GM18520 (cell line): ENCODE measurements at regions not wholly inside any gene's neighbourhood (a gene's known extent, or its start where the extent isn't known, plus 50 kb on each side); places are given as distances from the start of the nearest gene placed in this dataset.

Source experiments
- ATAC-seq: cut with Tn5 transposase; IDR thresholded peaks from one replicate; pipeline ENCODE4 v1.9.1; 2021; ENCODE audit not compliant: unreplicated experiment

DNA sequence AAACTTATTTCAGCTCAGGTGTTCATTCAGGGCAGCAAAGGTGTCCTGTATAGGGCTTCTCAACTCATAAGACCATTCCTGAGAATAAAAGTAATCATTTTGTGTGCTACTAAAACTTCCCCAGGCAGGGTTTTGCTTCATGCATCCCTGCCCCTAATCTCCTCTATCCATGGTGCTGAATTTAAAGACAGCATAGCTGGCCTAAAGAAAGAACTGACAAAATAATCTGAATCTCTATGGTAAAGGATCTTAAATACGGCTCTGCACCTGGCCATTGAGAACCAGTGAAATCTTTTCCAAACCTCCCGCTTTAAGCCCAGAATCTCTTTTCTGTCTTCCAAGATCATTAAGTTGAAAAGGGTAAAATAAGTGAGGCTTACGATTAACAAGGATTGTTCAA lies 292.1 kb upstream of the KLHL29 start:
- ATAC-seq: no peak

DNA sequence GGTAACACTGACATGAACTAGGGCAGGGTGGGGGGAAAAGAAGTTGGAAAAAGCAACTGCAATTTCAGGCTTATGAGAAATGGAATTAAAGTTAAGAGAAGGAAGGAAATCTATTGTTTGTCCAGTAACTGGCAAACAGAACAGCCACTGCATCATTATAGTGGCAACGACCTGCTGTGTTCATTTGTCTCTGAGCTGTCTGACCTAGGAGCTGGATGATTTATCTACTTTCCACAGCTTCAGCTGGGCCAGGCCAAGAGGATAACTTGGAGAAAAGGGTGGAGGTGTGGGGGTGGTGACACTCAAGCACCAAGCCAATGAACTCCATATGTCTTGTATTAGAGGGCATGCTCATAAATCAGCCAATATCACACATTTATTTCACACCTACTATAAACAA lies 291.5 kb upstream of the KLHL29 start:
- ATAC-seq: no peak

DNA sequence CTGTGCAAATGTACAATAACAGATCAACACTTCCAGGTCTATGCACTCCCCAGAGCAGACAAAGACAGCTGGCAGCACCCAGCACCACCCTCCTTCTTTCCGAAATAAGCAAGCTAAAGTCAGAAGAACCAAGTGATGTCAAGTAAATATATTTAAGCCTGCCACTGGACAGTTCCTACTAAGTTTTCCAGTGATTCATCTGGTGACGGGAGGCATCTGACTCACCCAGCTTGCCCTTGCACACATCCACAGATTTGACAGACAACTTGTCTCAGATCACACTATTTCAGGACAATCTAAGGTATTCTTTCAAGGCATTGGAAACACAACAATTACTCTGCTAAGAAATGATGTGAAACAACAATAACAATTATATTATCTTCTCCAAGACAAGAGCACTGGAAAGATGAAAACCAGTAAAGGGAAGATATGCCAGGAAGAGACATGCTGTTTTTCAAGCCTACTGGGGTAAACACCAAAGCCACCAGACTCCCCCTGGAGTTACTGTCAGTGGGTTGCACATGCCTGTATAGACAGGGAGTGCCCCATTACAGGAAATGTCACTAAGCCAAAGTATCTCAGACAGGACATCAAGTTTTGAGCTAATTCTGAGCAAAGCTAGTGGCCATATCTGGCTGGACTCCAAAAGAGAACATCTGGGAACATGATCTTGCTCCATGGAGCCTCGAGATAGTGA lies 287.9 kb upstream of the KLHL29 start:
- ATAC-seq: no peak

DNA sequence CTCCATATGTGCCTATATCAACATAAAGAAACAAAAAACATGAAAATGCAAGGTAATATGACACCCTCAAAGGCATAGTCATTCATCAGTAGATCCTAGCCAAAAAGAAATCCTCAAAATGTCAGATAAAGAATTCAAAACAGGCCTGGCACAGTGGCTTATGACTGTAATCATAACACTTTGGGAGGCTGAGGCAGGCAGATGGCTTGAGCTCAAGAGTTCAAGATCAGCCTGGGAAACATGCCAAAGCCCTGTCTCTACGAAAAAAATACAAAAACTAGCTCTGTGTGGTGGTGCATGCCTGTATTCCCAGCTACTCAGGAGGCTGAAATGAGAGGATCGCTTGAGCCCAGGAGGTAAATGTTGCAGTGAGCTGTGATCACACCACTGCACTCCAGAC lies 284.6 kb upstream of the KLHL29 start:
- no peak for ATAC-seq

DNA sequence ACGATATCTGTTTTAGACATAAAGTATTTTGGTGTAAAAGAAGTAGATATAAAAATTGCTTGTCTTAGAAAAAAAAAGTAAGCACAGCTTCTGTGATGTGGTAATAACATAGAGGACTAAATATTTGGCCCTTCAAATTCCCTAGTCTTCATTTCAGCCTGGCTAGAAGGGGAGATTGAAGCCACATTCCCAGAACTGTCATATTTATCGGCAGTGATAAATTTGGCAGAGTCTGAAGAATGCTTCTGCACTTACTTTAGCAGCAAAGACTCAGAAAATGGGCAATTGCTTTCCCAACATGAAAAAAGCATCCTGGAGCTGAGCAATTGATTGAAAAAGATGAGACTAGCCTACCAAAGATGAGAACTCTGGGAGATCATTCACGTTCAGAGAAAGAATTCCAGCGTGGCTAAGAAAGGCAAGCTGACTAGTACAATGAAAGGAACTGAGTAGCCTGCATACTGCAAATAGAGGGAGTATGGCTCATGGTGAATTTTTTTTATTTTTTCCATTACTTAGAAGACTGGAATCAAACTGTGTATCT lies 278.7 kb upstream of the KLHL29 start:
- no peak for ATAC-seq

DNA sequence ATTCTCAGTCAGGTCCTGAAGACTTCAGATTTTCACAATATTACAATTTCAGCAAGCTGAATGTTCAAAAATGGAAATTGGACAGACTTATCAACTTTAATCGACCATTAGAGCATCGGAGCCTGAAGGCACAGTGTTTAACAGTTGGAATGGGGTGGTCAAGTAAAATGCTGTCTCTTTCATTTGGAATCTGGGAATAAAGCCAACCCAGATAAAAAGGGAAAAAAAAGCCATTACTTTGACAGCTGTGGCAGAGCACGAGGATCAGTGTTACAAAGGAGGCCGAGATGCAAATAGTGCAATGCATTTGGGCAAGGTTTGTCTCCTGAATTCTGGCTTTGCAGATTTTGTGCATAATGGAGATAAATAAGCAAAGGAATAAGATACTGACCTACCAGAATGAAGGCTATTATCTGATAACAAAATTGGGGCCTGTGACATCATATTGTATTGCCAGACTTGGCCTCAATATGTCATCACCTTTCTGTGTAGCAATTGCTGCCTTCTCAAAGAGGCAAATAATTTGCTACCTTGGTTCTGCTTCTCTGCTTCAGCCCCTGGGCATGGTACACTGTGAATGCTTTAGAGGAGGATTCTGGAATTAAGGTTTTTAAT lies 277.5 kb upstream of the KLHL29 start:
- ATAC-seq: no peak

DNA sequence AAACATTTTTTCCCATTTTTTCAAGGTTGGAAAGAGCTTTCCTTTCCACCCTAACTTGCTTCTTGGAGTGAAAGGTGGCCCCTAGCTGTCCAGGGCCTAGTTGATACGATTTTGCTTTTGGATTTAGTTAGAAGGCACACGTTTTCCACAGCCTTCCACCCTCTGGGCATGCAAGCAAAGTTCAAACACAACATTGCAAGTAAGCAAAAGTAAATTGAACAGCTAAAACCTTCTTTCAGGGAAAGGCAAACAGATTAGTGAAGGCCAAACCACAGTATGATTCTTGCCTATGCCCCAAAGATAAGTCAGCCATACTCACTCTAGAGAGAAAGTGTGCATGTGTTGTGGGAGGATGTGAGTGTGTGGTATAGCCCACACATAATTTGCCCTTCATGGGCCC lies 273.7 kb upstream of the KLHL29 start:
- ATAC-seq: no peak

DNA sequence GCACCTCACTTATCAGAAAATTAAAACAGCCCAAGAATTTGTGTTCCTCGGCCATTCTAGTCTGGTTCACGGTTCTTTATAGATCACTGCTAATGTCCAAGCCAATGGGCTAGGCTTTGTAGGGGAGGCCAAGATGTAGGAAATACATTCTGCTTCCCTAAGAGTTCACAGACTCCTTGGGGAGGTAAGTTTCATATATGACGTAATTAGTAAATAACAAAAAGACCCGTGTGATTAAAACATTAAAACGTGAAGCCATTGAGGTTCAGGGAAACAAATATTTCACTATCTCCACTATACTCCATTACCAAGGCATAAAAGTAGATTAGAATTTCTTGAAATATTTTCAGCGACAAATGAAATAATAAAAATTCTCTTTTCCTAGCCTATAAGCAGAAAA lies 272.5 kb upstream of the KLHL29 start:
- no peak for ATAC-seq

DNA sequence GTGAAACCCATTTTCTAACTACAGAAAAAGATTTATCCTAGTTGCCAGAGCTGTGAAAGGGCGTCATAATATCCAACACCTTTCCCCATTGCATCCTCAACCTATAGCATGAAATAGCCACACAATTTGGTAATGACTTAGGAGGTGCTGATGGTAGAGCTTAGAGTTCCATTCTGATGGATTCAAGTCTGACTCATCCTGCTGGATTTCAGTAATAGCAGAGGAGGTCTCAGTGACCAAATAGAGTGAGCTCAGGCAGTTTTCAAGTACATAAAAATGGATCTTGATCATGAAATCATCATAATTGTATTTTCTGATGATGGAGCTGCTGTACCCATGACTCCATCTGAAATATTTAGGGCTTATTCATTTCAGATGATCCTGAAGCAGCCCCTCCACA lies 270.7 kb upstream of the KLHL29 start:
- no peak for ATAC-seq

DNA sequence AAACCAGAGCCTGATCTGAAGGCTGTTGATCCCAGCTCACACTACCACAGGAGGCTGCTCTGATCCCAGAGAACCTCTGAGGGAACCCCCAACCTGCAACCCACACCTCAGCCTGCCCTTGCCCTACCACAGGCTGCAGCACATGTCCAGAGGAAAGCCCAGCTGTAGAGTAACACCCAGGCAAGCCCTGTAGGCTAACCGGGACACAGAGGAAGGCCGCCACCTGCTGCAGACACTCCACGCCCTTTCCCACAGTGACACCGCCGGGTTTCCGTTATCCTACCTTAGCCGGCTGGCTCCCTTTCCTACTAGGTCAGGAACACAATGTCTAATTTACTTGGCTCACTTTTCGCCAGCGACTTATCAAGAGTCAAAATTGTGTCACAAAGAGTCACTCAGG lies 266.7 kb upstream of the KLHL29 start:
- no peak for ATAC-seq

DNA sequence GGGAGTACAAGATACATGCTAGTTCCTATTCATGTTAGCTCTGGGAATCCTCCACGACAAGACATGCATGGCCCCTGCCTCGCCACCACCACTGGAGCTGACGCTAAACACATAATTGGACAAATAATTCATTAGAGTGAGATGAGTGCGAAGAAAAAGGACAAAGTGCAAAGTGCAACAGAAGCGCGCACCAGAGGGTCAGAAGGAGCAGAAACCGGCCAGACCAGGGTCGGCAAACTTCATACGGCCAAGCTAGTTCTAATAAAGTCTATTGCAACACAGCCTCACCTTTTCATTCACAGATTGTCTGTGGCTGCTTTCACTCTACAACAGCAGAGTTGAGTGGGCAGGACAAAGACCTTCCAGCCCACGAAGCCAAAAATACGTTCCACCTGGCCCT lies 266.1 kb upstream of the KLHL29 start:
- ATAC-seq: no peak

DNA sequence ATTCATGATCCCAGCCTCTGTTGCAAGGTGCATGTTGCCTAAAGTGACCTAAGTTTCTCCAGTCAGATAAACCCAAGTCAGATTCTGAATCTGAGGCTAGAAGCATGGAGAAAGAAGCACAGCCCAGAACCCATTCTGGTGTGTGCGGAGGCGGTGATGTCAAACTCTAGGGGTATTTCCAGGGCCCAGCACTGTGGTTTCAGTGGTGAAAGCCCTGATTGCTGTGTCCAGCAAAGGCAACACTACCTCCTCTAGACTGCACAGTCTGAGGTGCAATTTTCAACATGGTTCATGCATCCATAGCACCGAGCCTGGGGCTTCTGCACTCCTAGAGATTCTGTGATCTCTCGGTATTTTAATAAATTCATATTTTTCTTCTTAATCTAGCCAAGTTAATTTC lies 264.8 kb upstream of the KLHL29 start:
- no peak for ATAC-seq

DNA sequence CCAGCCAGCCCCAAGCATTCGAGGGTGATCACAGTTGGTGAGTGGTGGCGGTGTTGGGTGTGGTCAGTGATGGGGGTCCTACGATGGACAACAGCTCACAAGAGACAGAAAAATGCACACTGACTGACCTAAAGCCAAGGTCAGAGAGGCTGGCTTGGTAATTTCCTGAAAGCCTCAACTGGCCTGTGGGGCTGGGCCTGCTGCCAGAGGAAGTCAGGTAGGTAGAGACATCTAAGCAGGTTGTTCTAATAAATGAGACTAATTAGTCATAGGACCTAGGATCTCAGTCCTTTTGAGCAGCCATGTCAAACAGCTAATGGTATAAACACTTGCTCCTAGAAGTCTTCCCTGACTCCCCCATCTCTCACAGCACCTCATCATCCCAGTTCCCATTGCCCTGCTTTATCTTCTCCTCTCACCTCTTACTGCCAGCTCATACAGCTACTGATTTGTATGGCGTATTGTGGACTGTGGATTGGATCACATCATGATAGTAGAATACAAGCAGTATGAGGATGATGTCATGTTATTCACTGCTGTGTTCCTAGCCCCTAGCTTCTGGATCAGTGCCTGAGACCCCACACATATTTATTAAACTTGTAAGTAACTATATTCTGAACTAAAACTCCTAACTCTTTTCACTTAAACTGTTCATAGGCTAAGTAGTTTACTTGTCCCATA lies 262.9 kb upstream of the KLHL29 start:
- no peak for ATAC-seq

DNA sequence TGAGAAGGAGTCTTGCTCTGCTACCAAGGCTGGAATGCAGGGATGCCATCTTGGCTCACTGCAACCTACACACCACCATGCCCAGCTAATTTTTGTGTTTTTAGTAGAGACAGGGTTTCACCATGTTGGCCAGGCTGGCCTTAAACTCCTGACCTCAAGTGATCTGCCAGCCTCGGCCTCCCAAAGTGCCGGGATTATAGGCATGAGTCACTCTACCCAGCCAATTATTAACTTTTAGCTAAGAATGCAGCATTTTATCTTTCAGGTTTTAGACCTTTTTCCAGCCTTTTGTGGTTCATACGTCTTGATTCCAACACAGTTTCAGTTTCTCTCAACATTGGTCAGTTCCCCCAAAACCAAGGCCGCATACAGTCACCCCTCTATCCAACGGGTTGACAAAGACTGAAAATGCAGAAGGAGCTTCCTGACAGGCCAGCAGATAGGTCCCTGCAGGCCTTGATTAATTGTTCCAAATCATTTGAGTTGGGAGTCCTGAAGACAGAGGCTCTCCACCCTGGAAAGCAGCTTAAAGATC lies 262.2 kb upstream of the KLHL29 start:
- no peak for ATAC-seq

DNA sequence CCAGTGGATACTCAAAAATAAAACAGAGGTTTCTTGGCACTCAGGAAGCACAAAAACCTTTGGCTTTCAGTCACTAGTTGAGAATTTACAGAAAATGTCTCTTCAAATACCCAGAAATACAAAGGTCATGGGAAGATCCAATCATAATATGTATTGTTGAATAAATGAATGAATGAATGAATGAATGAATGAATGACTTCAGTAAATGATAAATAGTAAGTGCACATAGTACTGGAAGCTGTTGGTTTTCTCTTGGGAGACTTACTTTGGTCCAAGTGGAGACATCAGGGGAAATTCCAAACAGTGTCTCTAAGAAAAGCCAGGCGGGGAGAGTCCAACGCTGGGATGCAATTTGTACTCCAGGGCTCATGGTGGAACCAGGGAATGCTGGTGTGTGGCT lies 261.3 kb upstream of the KLHL29 start:
- no peak for ATAC-seq

DNA sequence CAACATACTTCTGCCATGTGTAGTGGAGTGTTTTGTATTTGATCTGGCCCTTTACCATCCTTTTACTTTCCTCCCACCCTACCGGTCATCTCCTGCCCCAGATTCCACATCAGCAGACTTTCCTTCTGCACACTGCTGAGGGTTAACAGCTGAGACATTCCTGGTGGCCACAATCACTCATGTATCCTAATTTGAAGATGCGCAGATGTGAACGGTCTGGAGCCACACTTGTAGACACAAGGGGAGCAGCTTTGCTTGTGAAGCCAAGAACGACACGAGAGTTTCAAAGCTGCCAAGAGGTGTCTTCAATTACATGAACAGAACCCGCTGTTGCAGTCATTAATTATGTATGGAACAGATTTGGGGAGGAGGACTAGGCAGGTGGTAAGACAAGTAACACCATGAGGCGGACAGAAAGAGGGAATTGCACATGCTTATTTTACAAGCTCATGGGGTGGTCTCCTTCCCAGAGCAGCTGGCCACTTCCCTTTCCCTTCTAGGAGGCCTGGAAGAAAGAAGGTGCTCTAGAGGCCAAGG lies 260.7 kb upstream of the KLHL29 start:
- ATAC-seq: no peak

DNA sequence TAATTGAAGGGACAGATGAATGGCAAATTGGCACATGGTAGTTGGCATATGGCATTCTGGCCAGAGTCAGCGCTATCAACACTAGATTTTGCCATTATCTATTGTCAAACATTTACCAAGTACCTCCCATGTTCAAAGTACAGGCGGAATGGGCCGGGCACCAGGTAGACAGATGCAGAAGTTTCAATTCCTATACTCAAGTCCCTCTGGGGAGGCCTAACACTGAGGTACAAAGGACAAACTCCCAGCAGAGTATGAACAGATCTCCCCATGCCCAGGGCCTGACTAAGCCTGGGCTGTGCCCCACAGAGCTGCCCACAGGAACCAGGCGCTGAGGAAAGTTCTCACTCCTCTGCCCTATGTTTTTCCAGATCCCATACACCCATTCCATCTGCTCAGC lies 257.5 kb upstream of the KLHL29 start:
- no peak for ATAC-seq

DNA sequence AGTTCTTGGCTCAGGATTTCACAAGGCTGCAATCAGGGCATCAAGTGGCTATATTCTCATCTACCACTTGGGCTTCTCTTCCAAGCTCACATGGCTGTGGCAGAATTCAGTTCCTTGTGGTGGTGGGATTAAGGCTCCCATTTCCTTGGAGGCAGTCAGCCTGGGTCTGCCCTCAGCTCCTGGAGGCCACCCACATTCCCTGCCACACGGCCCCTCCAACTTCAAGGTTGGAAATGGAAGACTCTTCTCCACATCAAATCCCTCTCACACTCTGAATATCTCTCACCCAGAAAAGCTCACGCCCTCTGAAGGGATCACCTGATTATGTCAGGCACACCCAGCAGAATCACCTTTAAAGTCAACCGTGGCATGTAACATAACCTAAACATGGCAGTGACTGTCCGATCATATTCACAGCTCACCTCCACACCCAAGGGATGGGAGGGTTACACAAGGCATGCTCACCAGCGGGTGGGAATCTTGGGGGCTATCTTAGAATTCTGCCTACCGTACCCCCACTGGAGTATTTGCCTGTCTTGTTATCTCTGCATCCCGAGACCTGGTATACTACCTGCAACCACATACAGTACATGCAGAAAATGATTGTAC lies 256.2 kb upstream of the KLHL29 start:
- ATAC-seq: no peak

DNA sequence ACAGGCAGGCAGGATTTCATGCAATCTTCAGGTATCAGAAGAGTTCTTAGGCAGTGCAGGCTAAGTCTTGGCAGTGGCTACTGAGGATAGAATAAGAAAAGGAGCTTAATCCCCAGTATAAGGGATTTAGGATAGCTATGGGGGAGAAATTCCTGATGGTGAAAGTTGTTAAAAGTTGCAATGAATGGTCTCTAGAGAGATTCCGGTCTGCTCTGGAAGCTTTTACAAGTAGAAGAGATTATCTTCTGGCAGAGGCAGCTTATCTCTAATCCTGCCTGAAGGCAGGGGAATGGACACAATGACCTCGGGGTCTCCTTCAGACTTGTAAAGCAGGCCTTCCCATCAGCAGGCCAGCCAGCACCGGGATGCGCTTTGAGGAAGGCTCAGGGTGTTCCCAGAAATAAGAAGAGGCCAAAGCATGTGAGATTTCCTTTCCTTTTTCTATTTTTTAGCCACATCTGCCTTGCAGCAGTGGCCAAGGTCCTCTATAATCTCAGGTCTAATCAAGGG lies 253.9 kb upstream of the KLHL29 start:
- no peak for ATAC-seq

DNA sequence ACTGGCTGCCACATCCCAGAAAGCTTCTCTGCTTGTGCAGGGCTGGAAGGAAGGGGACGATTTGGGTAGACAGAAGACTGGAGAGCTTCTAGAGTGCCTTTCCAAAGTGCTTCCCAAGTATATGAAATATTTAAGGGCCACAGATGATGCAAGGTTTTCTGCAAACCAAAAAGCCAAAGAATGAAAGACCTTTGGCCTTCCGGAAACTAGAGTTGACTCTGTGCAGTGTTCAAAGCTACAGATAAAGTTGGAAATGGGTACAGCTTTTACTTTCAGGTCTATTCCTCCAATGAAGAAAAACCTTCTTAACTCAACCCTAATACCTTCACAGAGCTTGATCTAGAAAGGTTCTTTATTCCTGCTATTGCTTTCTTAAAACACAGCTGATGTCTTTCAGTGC lies 253.0 kb upstream of the KLHL29 start:
- no peak for ATAC-seq
